ENCODE measurements at regions not wholly inside any gene's neighbourhood (a gene's known extent, or its start where the extent isn't known, plus 50 kb on each side); places are given as distances from the start of the nearest gene placed in this dataset.
A peak's percentile ranks its signal among the peaks of the same experiment; 100 is the strongest.

DNA sequence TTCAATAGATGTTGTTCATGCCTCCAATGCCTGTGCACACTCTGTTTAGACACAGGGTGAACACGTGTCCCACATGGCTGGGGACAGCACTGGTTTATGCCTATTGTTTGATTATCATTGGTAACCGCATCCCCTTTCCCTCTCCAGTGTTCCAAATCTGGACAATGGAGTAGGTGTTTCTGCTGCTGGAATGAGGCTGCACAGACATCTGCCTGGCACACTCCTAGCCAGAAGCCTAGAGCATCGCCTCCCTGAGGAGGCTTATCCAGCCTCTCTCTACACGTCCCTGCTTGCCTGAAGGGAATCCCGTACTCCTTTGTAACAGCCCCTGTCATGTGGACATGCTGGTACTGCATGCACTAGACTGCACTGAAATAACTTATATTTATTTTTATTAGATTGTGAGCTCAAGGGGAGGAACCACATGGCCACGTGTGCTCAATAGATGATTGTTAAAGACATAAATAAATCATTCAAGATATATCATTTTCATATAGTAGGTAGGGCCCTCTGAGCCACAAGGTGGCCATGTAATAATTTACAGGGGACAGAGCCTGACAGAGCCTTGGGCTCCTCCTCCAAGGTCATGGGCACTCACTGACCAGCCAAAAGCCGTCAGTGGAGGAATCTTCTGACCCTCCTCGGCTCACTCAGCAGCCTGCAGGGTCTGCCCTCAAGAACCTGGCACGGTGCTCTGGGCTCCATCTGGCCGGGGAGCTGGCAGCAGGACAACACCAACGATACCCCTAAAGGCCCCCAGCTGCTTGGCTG, 310.9 kb upstream of the ZNF32 start:
- WGBS = 80% methylated on average over 11 of the region's 11 CpGs
- no peak overlapping the region for H3K9ac ChIP-seq (ENCODE audit: low read depth in 1 of 2, low read length in 2 of 2)
- H3K9me3 ChIP-seq (ENCODE audit: control insufficient read depth in 4 of 4, low read length in 3 of 4) = no peaks in the 10 kb centered on the region
- TF ChIP-seq, protein P1, sequence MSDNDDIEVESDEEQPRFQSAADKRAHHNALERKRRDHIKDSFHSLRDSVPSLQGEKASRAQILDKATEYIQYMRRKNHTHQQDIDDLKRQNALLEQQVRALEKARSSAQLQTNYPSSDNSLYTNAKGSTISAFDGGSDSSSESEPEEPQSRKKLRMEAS (IDR thresholded peaks at IDR 0.05) = no peak
- TF ChIP-seq TAF1 (conservative IDR thresholded peaks at IDR 0.05) (no peak), GABPA (IDR thresholded peaks at IDR 0.05 in 1 of 2, conservative IDR thresholded peaks at IDR 0.05 in 1 of 2) (no peak)
- no peaks in the 10 kb centered on the region for H3K27me3 ChIP-seq (ENCODE audit: control insufficient read depth in 4 of 4, insufficient read depth in 4 of 4, low read length in 3 of 4)
- no peaks in the 10 kb centered on the region for H3K36me3 ChIP-seq (ENCODE audit: control insufficient read depth in 4 of 4, insufficient read depth in 3 of 4, low read depth in 1 of 4, low read length in 3 of 4)
- no peak overlapping the region for H3K4me3 ChIP-seq (ENCODE audit: low read depth in 1 of 3, low read length in 3 of 3)
- peaks cover 0 to 3% (median 0%) of the 10 kb centered on the region in 4 donors for H3K4me1 ChIP-seq (ENCODE audit: control insufficient read depth in 4 of 4, insufficient read depth in 4 of 4, low read length in 3 of 4)
- H3K27ac ChIP-seq (ENCODE audit: low read depth in 1 of 2, low read length in 2 of 2) = no peak overlapping the region
- no peak for DNase-seq (ENCODE audit: low spot score)

DNA sequence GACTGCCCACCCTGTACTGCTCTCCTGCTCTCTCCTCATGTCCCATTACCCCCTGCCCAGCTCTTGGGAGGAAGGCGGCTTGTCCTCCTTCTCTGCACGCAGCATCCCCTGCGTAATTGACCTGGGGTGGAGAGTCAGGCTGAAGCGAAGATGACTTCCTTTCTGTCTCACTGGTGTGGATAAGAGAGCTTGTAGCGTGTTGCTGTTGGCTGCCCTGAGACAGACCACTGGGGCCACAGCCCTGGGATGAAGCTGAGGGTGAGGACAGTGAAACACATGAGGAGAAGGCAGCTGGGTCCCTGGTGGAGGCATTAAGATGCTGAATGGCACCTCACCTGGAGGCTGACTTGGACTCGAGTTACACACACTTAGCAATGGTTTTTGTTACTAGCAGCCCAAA, 310.3 kb upstream of the ZNF32 start:
- WGBS = 91% methylated on average over 6 of the region's 6 CpGs
- Histone ChIP-seq H3K9me3 (ENCODE audit: control insufficient read depth in 4 of 4, low read length in 3 of 4) (no peaks in the 10 kb centered on the region), H3K9ac (ENCODE audit: low read depth in 1 of 2, low read length in 2 of 2) (no peak overlapping the region), H3K36me3 (ENCODE audit: control insufficient read depth in 4 of 4, insufficient read depth in 3 of 4, low read depth in 1 of 4, low read length in 3 of 4) (no peaks in the 10 kb centered on the region), H3K4me3 (ENCODE audit: low read depth in 1 of 3, low read length in 3 of 3) (no peak overlapping the region), H3K27me3 (ENCODE audit: control insufficient read depth in 4 of 4, insufficient read depth in 4 of 4, low read length in 3 of 4) (no peaks in the 10 kb centered on the region), H3K4me1 (ENCODE audit: control insufficient read depth in 4 of 4, insufficient read depth in 4 of 4, low read length in 3 of 4) (peaks cover 0 to 3% (median 0%) of the 10 kb centered on the region in 4 donors), H3K27ac (ENCODE audit: low read depth in 1 of 2, low read length in 2 of 2) (peak overlapping the region in 1 of 2 donors; percentile 29)
- TF ChIP-seq EGR1 (IDR thresholded peaks at IDR 0.05; ENCODE audit: low read depth in 2 of 2) = no peak
- TF ChIP-seq, protein P2, sequence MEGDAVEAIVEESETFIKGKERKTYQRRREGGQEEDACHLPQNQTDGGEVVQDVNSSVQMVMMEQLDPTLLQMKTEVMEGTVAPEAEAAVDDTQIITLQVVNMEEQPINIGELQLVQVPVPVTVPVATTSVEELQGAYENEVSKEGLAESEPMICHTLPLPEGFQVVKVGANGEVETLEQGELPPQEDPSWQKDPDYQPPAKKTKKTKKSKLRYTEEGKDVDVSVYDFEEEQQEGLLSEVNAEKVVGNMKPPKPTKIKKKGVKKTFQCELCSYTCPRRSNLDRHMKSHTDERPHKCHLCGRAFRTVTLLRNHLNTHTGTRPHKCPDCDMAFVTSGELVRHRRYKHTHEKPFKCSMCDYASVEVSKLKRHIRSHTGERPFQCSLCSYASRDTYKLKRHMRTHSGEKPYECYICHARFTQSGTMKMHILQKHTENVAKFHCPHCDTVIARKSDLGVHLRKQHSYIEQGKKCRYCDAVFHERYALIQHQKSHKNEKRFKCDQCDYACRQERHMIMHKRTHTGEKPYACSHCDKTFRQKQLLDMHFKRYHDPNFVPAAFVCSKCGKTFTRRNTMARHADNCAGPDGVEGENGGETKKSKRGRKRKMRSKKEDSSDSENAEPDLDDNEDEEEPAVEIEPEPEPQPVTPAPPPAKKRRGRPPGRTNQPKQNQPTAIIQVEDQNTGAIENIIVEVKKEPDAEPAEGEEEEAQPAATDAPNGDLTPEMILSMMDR (IDR thresholded peaks at IDR 0.05; ENCODE audit: low read depth, low read length, missing input control) = no peak
- TF ChIP-seq NR2F2 (IDR thresholded peaks at IDR 0.05) = no peak
- no peak for TF ChIP-seq SP1 (IDR thresholded peaks at IDR 0.05)
- TF ChIP-seq RXRA (IDR thresholded peaks at IDR 0.05) = no peak
- TF ChIP-seq HNF4A (conservative IDR thresholded peaks at IDR 0.05) = no peak
- TF ChIP-seq TAF1 (conservative IDR thresholded peaks at IDR 0.05) = no peak
- DNase-seq (ENCODE audit: low spot score) = no peak

DNA sequence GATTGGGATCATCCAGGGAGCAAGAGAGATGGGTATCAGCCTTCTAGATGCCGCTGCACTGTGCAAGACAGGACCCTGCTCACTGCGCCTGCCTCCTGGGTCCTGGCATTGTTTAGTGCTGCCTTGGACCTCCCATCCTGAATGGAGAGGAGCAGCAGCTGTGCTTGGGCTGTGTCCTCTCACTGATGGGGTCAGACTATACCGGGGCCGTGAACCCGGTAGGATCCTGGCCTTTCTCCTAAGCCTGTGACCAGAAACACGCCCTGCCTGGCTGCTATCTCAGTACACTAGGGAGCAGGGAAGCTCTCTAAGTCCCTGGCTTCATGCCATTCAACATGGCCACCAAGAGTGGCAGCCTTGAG, 309.4 kb upstream of the ZNF32 start:
- Histone ChIP-seq H3K27me3 (ENCODE audit: control insufficient read depth in 4 of 4, insufficient read depth in 4 of 4, low read length in 3 of 4) (no peaks in the 10 kb centered on the region), H3K4me3 (ENCODE audit: low read depth in 1 of 3, low read length in 3 of 3) (no peak overlapping the region), H3K27ac (ENCODE audit: low read depth in 1 of 2, low read length in 2 of 2) (no peak overlapping the region), H3K36me3 (ENCODE audit: control insufficient read depth in 4 of 4, insufficient read depth in 3 of 4, low read depth in 1 of 4, low read length in 3 of 4) (no peaks in the 10 kb centered on the region), H3K4me1 (ENCODE audit: control insufficient read depth in 4 of 4, insufficient read depth in 4 of 4, low read length in 3 of 4) (no peaks in the 10 kb centered on the region), H3K9ac (ENCODE audit: low read depth in 1 of 2, low read length in 2 of 2) (no peak overlapping the region), H3K9me3 (ENCODE audit: control insufficient read depth in 4 of 4, low read length in 3 of 4) (no peaks in the 10 kb centered on the region)
- 86% methylated on average over 6 of the region's 6 CpGs for WGBS
- TF ChIP-seq, protein P3, sequence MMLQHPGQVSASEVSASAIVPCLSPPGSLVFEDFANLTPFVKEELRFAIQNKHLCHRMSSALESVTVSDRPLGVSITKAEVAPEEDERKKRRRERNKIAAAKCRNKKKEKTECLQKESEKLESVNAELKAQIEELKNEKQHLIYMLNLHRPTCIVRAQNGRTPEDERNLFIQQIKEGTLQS (IDR thresholded peaks at IDR 0.05) = no peak
- TF ChIP-seq, protein P1 (IDR thresholded peaks at IDR 0.05) = no peak
- peak; percentile 64 for TF ChIP-seq NR2F2 (IDR thresholded peaks at IDR 0.05)
- peak; percentile 47 to 51 for TF ChIP-seq RXRA (IDR thresholded peaks at IDR 0.05)
- TF ChIP-seq HNF4G (IDR thresholded peaks at IDR 0.05) = no peak
- TF ChIP-seq FOXA2 (IDR thresholded peaks at IDR 0.05) = no peak
- TF ChIP-seq HNF4A (conservative IDR thresholded peaks at IDR 0.05) = no peak
- DNase-seq (ENCODE audit: low spot score) = no peak

Data from liver (tissue), 8 donors.